ENCODE measurements at regions not wholly inside any gene's neighbourhood (a gene's known extent, or its start where the extent isn't known, plus 50 kb on each side); places are given as distances from the start of the nearest gene placed in this dataset.

DNA sequence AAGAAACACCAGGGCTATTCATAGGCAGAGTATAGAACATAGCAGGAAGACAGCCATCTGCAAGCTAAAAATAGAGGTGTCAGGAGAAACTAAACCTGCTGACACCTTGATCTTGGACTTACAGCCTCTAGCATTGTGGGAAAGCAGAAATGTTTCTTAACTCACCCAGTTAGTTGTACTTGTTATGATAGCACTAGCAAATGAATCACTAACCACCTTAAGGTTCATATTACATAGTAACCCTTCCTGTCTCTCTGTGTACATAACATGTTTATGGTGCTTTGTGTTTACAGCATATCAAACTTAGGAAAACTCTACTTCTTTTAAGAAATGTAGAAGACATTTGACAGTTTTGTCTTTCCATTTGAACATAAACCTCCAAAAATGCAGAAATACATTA, 1031.3 kb downstream of the FSCB start (continued):
- TF ChIP-seq, protein P1, sequence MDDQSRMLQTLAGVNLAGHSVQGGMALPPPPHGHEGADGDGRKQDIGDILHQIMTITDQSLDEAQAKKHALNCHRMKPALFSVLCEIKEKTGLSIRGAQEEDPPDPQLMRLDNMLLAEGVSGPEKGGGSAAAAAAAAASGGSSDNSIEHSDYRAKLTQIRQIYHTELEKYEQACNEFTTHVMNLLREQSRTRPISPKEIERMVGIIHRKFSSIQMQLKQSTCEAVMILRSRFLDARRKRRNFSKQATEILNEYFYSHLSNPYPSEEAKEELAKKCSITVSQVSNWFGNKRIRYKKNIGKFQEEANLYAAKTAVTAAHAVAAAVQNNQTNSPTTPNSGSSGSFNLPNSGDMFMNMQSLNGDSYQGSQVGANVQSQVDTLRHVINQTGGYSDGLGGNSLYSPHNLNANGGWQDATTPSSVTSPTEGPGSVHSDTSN (IDR thresholded peaks at IDR 0.05): no peak
- no peak for TF ChIP-seq SMC3 (IDR thresholded peaks at IDR 0.05; ENCODE audit: low read depth, low read length)
- no peak for TF ChIP-seq NFIC (IDR thresholded peaks at IDR 0.05; ENCODE audit: borderline replicate concordance)
- no peak for TF ChIP-seq MEF2A (IDR thresholded peaks at IDR 0.05; ENCODE audit: borderline replicate concordance, low read depth)
- TF ChIP-seq TEAD4 (IDR thresholded peaks at IDR 0.05; ENCODE audit: borderline replicate concordance, insufficient read depth): no peak

GRCh38 chr14:43471595-43471994, 1035.5 kb downstream of the FSCB start:
- H3F3A ChIP-seq (replicated peaks; ENCODE audit: insufficient read depth): no peaks in the 10 kb centered on the region
- CTCF ChIA-PET: no interaction called here

More at GRCh38 chr14:43471595-43471994, 1035.5 kb downstream of the FSCB start:
- H3K9me2 ChIP-seq: no peaks in the 10 kb centered on the region
- H3K36me3 ChIP-seq (replicated peaks in 1 of 2; ENCODE audit: control insufficient read depth in 1 of 2, insufficient read depth in 2 of 2, low read length in 1 of 2): no peaks in the 10 kb centered on the region
- no peak for DNase-seq
- no peaks in the 10 kb centered on the region for H3K79me2 ChIP-seq (ENCODE audit: insufficient read depth)
- no peak overlapping the region for H3K9ac ChIP-seq
- H2AFZ ChIP-seq (ENCODE audit: low read depth): no peak overlapping the region
- H3K9me3 ChIP-seq: no peaks in the 10 kb centered on the region
- WGBS (ENCODE audit: low lambda C conversion rate): 13% methylated on average over 1 of the region's 1 CpG
- no peaks in the 10 kb centered on the region for H3K27me3 ChIP-seq (ENCODE audit: insufficient read depth)
- no peak overlapping the region for H3K4me2 ChIP-seq
- POLR2A ChIA-PET: no interaction called here
- TF ChIP-seq JUND (IDR thresholded peaks at IDR 0.05): no peak
- TF ChIP-seq, protein P2, sequence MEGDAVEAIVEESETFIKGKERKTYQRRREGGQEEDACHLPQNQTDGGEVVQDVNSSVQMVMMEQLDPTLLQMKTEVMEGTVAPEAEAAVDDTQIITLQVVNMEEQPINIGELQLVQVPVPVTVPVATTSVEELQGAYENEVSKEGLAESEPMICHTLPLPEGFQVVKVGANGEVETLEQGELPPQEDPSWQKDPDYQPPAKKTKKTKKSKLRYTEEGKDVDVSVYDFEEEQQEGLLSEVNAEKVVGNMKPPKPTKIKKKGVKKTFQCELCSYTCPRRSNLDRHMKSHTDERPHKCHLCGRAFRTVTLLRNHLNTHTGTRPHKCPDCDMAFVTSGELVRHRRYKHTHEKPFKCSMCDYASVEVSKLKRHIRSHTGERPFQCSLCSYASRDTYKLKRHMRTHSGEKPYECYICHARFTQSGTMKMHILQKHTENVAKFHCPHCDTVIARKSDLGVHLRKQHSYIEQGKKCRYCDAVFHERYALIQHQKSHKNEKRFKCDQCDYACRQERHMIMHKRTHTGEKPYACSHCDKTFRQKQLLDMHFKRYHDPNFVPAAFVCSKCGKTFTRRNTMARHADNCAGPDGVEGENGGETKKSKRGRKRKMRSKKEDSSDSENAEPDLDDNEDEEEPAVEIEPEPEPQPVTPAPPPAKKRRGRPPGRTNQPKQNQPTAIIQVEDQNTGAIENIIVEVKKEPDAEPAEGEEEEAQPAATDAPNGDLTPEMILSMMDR (IDR thresholded peaks at IDR 0.05): no peak
- no peak for TF ChIP-seq MXI1 (IDR thresholded peaks at IDR 0.05; ENCODE audit: low read depth, low read length)
- no peak for TF ChIP-seq EZH2phosphoT487 (IDR thresholded peaks at IDR 0.05; ENCODE audit: borderline replicate concordance, low read depth)
- no peak for TF ChIP-seq POLR2AphosphoS5 (IDR thresholded peaks at IDR 0.05; ENCODE audit: low read depth, low read length)
- TF ChIP-seq ELF1 (IDR thresholded peaks at IDR 0.05): no peak
- TF ChIP-seq, protein P1 (IDR thresholded peaks at IDR 0.05): no peak
- TF ChIP-seq SIN3A (IDR thresholded peaks at IDR 0.05; ENCODE audit: borderline replicate concordance, low read depth, low read length): no peak
- TF ChIP-seq CHD2 (IDR thresholded peaks at IDR 0.05; ENCODE audit: low read length, partially characterized antibody): no peak
- TF ChIP-seq FOXJ3 (CRISPR knock-in tag; IDR thresholded peaks at IDR 0.05): no peak
- TF ChIP-seq EP300 (IDR thresholded peaks at IDR 0.05; ENCODE audit: borderline replicate concordance in 1 of 2, low read depth in 1 of 2, low read length in 1 of 2): no peak
- no peak for TF ChIP-seq YY1 (IDR thresholded peaks at IDR 0.05; ENCODE audit: low read depth)
- TF ChIP-seq, protein P3, sequence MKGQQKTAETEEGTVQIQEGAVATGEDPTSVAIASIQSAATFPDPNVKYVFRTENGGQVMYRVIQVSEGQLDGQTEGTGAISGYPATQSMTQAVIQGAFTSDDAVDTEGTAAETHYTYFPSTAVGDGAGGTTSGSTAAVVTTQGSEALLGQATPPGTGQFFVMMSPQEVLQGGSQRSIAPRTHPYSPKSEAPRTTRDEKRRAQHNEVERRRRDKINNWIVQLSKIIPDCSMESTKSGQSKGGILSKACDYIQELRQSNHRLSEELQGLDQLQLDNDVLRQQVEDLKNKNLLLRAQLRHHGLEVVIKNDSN (IDR thresholded peaks at IDR 0.05; ENCODE audit: borderline replicate concordance, low read depth): no peak
- TF ChIP-seq RFX5 (IDR thresholded peaks at IDR 0.05; ENCODE audit: low read length): no peak
- TF ChIP-seq IRF3 (IDR thresholded peaks at IDR 0.05; ENCODE audit: low read depth, low read length): no peak
- no peak for TF ChIP-seq TCF12 (IDR thresholded peaks at IDR 0.05)
- no peak for TF ChIP-seq RXRA (IDR thresholded peaks at IDR 0.05; ENCODE audit: borderline replicate concordance, low read depth)
- TF ChIP-seq, protein P4, sequence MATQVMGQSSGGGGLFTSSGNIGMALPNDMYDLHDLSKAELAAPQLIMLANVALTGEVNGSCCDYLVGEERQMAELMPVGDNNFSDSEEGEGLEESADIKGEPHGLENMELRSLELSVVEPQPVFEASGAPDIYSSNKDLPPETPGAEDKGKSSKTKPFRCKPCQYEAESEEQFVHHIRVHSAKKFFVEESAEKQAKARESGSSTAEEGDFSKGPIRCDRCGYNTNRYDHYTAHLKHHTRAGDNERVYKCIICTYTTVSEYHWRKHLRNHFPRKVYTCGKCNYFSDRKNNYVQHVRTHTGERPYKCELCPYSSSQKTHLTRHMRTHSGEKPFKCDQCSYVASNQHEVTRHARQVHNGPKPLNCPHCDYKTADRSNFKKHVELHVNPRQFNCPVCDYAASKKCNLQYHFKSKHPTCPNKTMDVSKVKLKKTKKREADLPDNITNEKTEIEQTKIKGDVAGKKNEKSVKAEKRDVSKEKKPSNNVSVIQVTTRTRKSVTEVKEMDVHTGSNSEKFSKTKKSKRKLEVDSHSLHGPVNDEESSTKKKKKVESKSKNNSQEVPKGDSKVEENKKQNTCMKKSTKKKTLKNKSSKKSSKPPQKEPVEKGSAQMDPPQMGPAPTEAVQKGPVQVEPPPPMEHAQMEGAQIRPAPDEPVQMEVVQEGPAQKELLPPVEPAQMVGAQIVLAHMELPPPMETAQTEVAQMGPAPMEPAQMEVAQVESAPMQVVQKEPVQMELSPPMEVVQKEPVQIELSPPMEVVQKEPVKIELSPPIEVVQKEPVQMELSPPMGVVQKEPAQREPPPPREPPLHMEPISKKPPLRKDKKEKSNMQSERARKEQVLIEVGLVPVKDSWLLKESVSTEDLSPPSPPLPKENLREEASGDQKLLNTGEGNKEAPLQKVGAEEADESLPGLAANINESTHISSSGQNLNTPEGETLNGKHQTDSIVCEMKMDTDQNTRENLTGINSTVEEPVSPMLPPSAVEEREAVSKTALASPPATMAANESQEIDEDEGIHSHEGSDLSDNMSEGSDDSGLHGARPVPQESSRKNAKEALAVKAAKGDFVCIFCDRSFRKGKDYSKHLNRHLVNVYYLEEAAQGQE (IDR thresholded peaks at IDR 0.05; ENCODE audit: low read depth, low read length): no peak
- TF ChIP-seq TAF1 (IDR thresholded peaks at IDR 0.05; ENCODE audit: borderline replicate concordance, low read depth, low read length): no peak
- TF ChIP-seq RCOR1 (IDR thresholded peaks at IDR 0.05; ENCODE audit: low read length): no peak
- no peaks in the 10 kb centered on the region for H3K4me1 ChIP-seq (ENCODE audit: control insufficient read depth in 1 of 2, insufficient read depth in 2 of 2, low read depth in 1 of 2, low read length in 1 of 2)
- H3K4me3 ChIP-seq (ENCODE audit: low read depth in 2 of 2, low read length in 1 of 2): no peak overlapping the region
- H4K20me1 ChIP-seq (ENCODE audit: insufficient read depth): no peaks in the 10 kb centered on the region
- H3K27ac ChIP-seq (ENCODE audit: low read depth in 2 of 2, low read length in 1 of 2): no peak overlapping the region

Data from SK-N-SH (cell line).